ENCODE measurements at regions not wholly inside any gene's neighbourhood (a gene's known extent, or its start where the extent isn't known, plus 50 kb on each side); places are given as distances from the start of the nearest gene placed in this dataset.

- Mint-ChIP-seq H3K27ac (ENCODE audit: unreplicated experiment) (peak overlapping the region; percentile 4), H3K4me3 (ENCODE audit: unreplicated experiment) (no peak overlapping the region), H3K27me3 (ENCODE audit: unreplicated experiment) (peaks cover 1% of the 10 kb centered on the region), H3K4me1 (ENCODE audit: unreplicated experiment) (peaks cover 3% of the 10 kb centered on the region), H3K9me3 (ENCODE audit: unreplicated experiment) (no peaks in the 10 kb centered on the region), H3K36me3 (ENCODE audit: low read depth, unreplicated experiment) (no peaks in the 10 kb centered on the region)
- TF ChIP-seq CTCF (IDR thresholded peaks at IDR 0.05; ENCODE audit: unreplicated experiment) = no peak
- no peak for DNase-seq (ENCODE audit: low spot score)
Measured at GRCh38 chr9:12271421-12271891, 421.7 kb upstream of the TYRP1 start.

GRCh38 chr9:12272471-12273120, 420.6 kb upstream of the TYRP1 start:
- Mint-ChIP-seq H3K27ac (ENCODE audit: unreplicated experiment) (no peak overlapping the region), H3K4me1 (ENCODE audit: unreplicated experiment) (peaks cover 3% of the 10 kb centered on the region), H3K9me3 (ENCODE audit: unreplicated experiment) (no peaks in the 10 kb centered on the region), H3K27me3 (ENCODE audit: unreplicated experiment) (peaks cover 1% of the 10 kb centered on the region), H3K4me3 (ENCODE audit: unreplicated experiment) (no peak overlapping the region), H3K36me3 (ENCODE audit: low read depth, unreplicated experiment) (no peaks in the 10 kb centered on the region)
- DNase-seq (ENCODE audit: low spot score) = no peak
- no peak for TF ChIP-seq CTCF (IDR thresholded peaks at IDR 0.05; ENCODE audit: unreplicated experiment)

- TF ChIP-seq CTCF (IDR thresholded peaks at IDR 0.05; ENCODE audit: unreplicated experiment) = no peak
- Mint-ChIP-seq H3K36me3 (ENCODE audit: low read depth, unreplicated experiment) (no peaks in the 10 kb centered on the region), H3K4me3 (ENCODE audit: unreplicated experiment) (no peak overlapping the region), H3K27me3 (ENCODE audit: unreplicated experiment) (peaks cover 1% of the 10 kb centered on the region), H3K4me1 (ENCODE audit: unreplicated experiment) (peaks cover 3% of the 10 kb centered on the region), H3K9me3 (ENCODE audit: unreplicated experiment) (no peaks in the 10 kb centered on the region), H3K27ac (ENCODE audit: unreplicated experiment) (no peak overlapping the region)
- no peak for DNase-seq (ENCODE audit: low spot score)
Measured at GRCh38 chr9:12274577-12274976, 418.6 kb upstream of the TYRP1 start.

GRCh38 chr9:12276505-12276904, 416.7 kb upstream of the TYRP1 start:
- Mint-ChIP-seq H3K4me3 (ENCODE audit: unreplicated experiment) (no peak overlapping the region), H3K27ac (ENCODE audit: unreplicated experiment) (no peak overlapping the region), H3K27me3 (ENCODE audit: unreplicated experiment) (peaks cover 1% of the 10 kb centered on the region), H3K4me1 (ENCODE audit: unreplicated experiment) (peaks cover 3% of the 10 kb centered on the region), H3K36me3 (ENCODE audit: low read depth, unreplicated experiment) (no peaks in the 10 kb centered on the region), H3K9me3 (ENCODE audit: unreplicated experiment) (no peaks in the 10 kb centered on the region)
- no peak for TF ChIP-seq CTCF (IDR thresholded peaks at IDR 0.05; ENCODE audit: unreplicated experiment)
- DNase-seq (ENCODE audit: low spot score) = no peak

GRCh38 chr9:12289711-12290110, 403.5 kb upstream of the TYRP1 start:
- TF ChIP-seq CTCF (IDR thresholded peaks at IDR 0.05; ENCODE audit: unreplicated experiment) = no peak
- H3K4me3 Mint-ChIP-seq (ENCODE audit: unreplicated experiment) = no peak overlapping the region
- H3K9me3 Mint-ChIP-seq (ENCODE audit: unreplicated experiment) = no peaks in the 10 kb centered on the region

More at GRCh38 chr9:12289711-12290110, 403.5 kb upstream of the TYRP1 start:
- Mint-ChIP-seq H3K27me3 (ENCODE audit: unreplicated experiment) (no peaks in the 10 kb centered on the region), H3K27ac (ENCODE audit: unreplicated experiment) (no peak overlapping the region), H3K4me1 (ENCODE audit: unreplicated experiment) (no peaks in the 10 kb centered on the region), H3K36me3 (ENCODE audit: low read depth, unreplicated experiment) (no peaks in the 10 kb centered on the region)
- DNase-seq (ENCODE audit: low spot score) = no peak
